CD4-positive, CD25-positive, alpha-beta regulatory T cell (primary cell): ENCODE measurements at regions not wholly inside any gene's neighbourhood (a gene's known extent, or its start where the extent isn't known, plus 50 kb on each side); places are given as distances from the start of the nearest gene placed in this dataset.

Experiments
- ATAC-seq, 2 donors: fragments of 150-1000 bp; cut with Tn5 transposase; one replicate each; pipeline ENCODE4 v1.10.0; 2021; ENCODE audit warnings: low read depth in 2 of 2, moderate number of reproducible peaks in 2 of 2, moderate library complexity in 1 of 2
- DNase-seq, 3 donors: peaks; one replicate each; pipeline versions ENCODE4 v3.0.0 to v3.0.0-alpha.2; 2012 to 2022; ENCODE audit warnings: mixed read lengths in 1 of 3
- H3K27ac ChIP-seq: one replicate; pipeline ENCODE4 v1.7.0; 2013; ENCODE audit warnings: mild to moderate bottlenecking, low read length; ENCODE audit not compliant: insufficient read depth, poor library complexity, severe bottlenecking
- H3K27me3 ChIP-seq: one replicate; pipeline ENCODE4 v1.7.0; 2013; ENCODE audit warnings: low read length; ENCODE audit not compliant: control insufficient read depth, insufficient read depth
- H3K36me3 ChIP-seq: one replicate; pipeline ENCODE4 v1.7.0; 2013; ENCODE audit warnings: mild to moderate bottlenecking, low read length, moderate library complexity; ENCODE audit not compliant: control insufficient read depth, insufficient read depth
- H3K4me1 ChIP-seq: 2 replicates; pipeline ENCODE4 v1.7.0; 2013; ENCODE audit warnings: mild to moderate bottlenecking, low read length; ENCODE audit not compliant: insufficient read depth, control insufficient read depth, poor library complexity, severe bottlenecking
- H3K4me3 ChIP-seq: one replicate; pipeline ENCODE4 v1.7.0; 2013; ENCODE audit warnings: low read depth, mild to moderate bottlenecking, low read length, moderate library complexity
- H3K9me3 ChIP-seq, 2 experiments: 1 replicate in 1 of 2; 2 replicates in 1 of 2; pipeline ENCODE4 v1.7.0; 2013; ENCODE audit warnings: low read length in 2 of 2, mild to moderate bottlenecking in 1 of 2, moderate library complexity in 1 of 2; ENCODE audit not compliant: control insufficient read depth in 2 of 2
- H3K27ac Mint-ChIP-seq, 3 donors: one replicate each; pipeline ENCODE4 v1.8.0; 2020 to 2022; ENCODE audit warnings: mild to moderate bottlenecking in 3 of 3, mixed read lengths in 3 of 3, moderate library complexity in 2 of 3
- H3K27me3 Mint-ChIP-seq: one replicate; pipeline ENCODE4 v1.8.0; 2022; ENCODE audit warnings: mild to moderate bottlenecking, mixed read lengths
- H3K36me3 Mint-ChIP-seq: one replicate; pipeline ENCODE4 v1.8.0; 2020; ENCODE audit warnings: mixed read lengths
- H3K4me1 Mint-ChIP-seq, 4 donors: one replicate each; pipeline ENCODE4 v1.8.0; 2020 to 2022; ENCODE audit warnings: mixed read lengths in 4 of 4, mild to moderate bottlenecking in 1 of 4
- H3K4me3 Mint-ChIP-seq, 4 donors: one replicate each; pipeline ENCODE4 v1.8.0; 2020 to 2022; ENCODE audit warnings: mild to moderate bottlenecking in 4 of 4, mixed read lengths in 4 of 4, moderate library complexity in 3 of 4
- H3K9me3 Mint-ChIP-seq, 7 donors: one replicate each; pipeline ENCODE4 v1.8.0; 2020 to 2022; ENCODE audit warnings: mixed read lengths in 7 of 7, mild to moderate bottlenecking in 3 of 7, moderate library complexity in 2 of 7

- H3K36me3 ChIP-seq, result no peaks in the 10 kb centered on the region
- no peak overlapping the region for H3K4me3 ChIP-seq
- ATAC-seq, result no peak
- H3K27me3 Mint-ChIP-seq, result peaks cover 10% of the 10 kb centered on the region
- no peaks in the 10 kb centered on the region for H3K4me1 ChIP-seq
- H3K9me3 ChIP-seq, result no peaks in the 10 kb centered on the region
- no peak overlapping the region for H3K4me3 Mint-ChIP-seq
- no peaks in the 10 kb centered on the region for H3K9me3 Mint-ChIP-seq
- no peak for DNase-seq
- no peaks in the 10 kb centered on the region for H3K36me3 Mint-ChIP-seq
- H3K4me1 Mint-ChIP-seq, result no peaks in the 10 kb centered on the region
- no peak overlapping the region for H3K27ac ChIP-seq
- peaks cover 4% of the 10 kb centered on the region for H3K27me3 ChIP-seq
- H3K27ac Mint-ChIP-seq, result no peak overlapping the region
Measured at GRCh38 chr1:229888561-229889001, 178.5 kb upstream of the GALNT2 start.

- Histone ChIP-seq H3K27me3 (peaks cover 4% of the 10 kb centered on the region), H3K36me3 (no peaks in the 10 kb centered on the region), H3K4me1 (no peaks in the 10 kb centered on the region), H3K27ac (no peak overlapping the region), H3K9me3 (no peaks in the 10 kb centered on the region), H3K4me3 (no peak overlapping the region)
- Mint-ChIP-seq H3K9me3 (no peaks in the 10 kb centered on the region), H3K36me3 (no peaks in the 10 kb centered on the region), H3K4me1 (no peaks in the 10 kb centered on the region), H3K4me3 (no peak overlapping the region), H3K27me3 (peaks cover 10% of the 10 kb centered on the region), H3K27ac (no peak overlapping the region)
- no peak for ATAC-seq
- DNase-seq, result no peak
Measured at GRCh38 chr1:229889031-229889517, 178.0 kb upstream of the GALNT2 start.

GRCh38 chr1:229891227-229891626 is 175.8 kb upstream of the GALNT2 start:
- H3K4me3 ChIP-seq, result no peak overlapping the region
- ATAC-seq (no peak), DNase-seq (no peak)
- H3K27me3 ChIP-seq, result peaks cover 6% of the 10 kb centered on the region
- H3K9me3 ChIP-seq, result no peaks in the 10 kb centered on the region
- Mint-ChIP-seq H3K27ac (no peak overlapping the region), H3K27me3 (peaks cover 10% of the 10 kb centered on the region), H3K4me1 (no peaks in the 10 kb centered on the region), H3K4me3 (no peak overlapping the region), H3K9me3 (peaks cover 0 to 1% (median 0%) of the 10 kb centered on the region in 7 donors), H3K36me3 (no peaks in the 10 kb centered on the region)
- no peaks in the 10 kb centered on the region for H3K36me3 ChIP-seq
- no peaks in the 10 kb centered on the region for H3K4me1 ChIP-seq
- no peak overlapping the region for H3K27ac ChIP-seq

- Mint-ChIP-seq H3K36me3 (no peaks in the 10 kb centered on the region), H3K27me3 (peaks cover 19% of the 10 kb centered on the region), H3K9me3 (peaks cover 0 to 1% (median 0%) of the 10 kb centered on the region in 7 donors), H3K27ac (no peak overlapping the region), H3K4me3 (no peak overlapping the region), H3K4me1 (no peaks in the 10 kb centered on the region)
- peaks cover 6% of the 10 kb centered on the region for H3K27me3 ChIP-seq
- ATAC-seq, result no peak
- no peak for DNase-seq
- no peaks in the 10 kb centered on the region for H3K9me3 ChIP-seq
- H3K4me3 ChIP-seq, result no peak overlapping the region
- no peaks in the 10 kb centered on the region for H3K4me1 ChIP-seq
- no peak overlapping the region for H3K27ac ChIP-seq
- no peaks in the 10 kb centered on the region for H3K36me3 ChIP-seq
Measured at GRCh38 chr1:229892515-229893117, 174.4 kb upstream of the GALNT2 start.

GRCh38 chr1:229893762-229894444 is 173.1 kb upstream of the GALNT2 start:
- ATAC-seq, result no peak
- no peaks in the 10 kb centered on the region for H3K36me3 ChIP-seq
- Mint-ChIP-seq H3K4me3 (no peak overlapping the region), H3K27ac (no peak overlapping the region), H3K36me3 (no peaks in the 10 kb centered on the region), H3K27me3 (peaks cover 22% of the 10 kb centered on the region), H3K4me1 (no peaks in the 10 kb centered on the region), H3K9me3 (peaks cover 0 to 2% (median 0%) of the 10 kb centered on the region in 7 donors)
- H3K27ac ChIP-seq, result no peak overlapping the region
- DNase-seq, result no peak
- H3K4me1 ChIP-seq, result no peaks in the 10 kb centered on the region
- H3K4me3 ChIP-seq, result no peak overlapping the region
- H3K27me3 ChIP-seq, result peaks cover 9% of the 10 kb centered on the region
- no peaks in the 10 kb centered on the region for H3K9me3 ChIP-seq

- Histone ChIP-seq H3K9me3 (no peaks in the 10 kb centered on the region), H3K36me3 (no peaks in the 10 kb centered on the region), H3K27me3 (peaks cover 9% of the 10 kb centered on the region), H3K27ac (no peak overlapping the region), H3K4me1 (no peaks in the 10 kb centered on the region), H3K4me3 (no peak overlapping the region)
- H3K27ac Mint-ChIP-seq, result peak overlapping the region in 1 of 3 donors; percentile 53
- DNase-seq, result no peak
- peaks cover 0 to 2% (median 0%) of the 10 kb centered on the region in 7 donors for H3K9me3 Mint-ChIP-seq
- no peak for ATAC-seq
- no peak overlapping the region for H3K4me3 Mint-ChIP-seq
- no peaks in the 10 kb centered on the region for H3K4me1 Mint-ChIP-seq
- H3K27me3 Mint-ChIP-seq, result peaks cover 23% of the 10 kb centered on the region
- no peaks in the 10 kb centered on the region for H3K36me3 Mint-ChIP-seq
Measured at GRCh38 chr1:229894532-229894931, 172.5 kb upstream of the GALNT2 start.

- peaks cover 0 to 4% (median 0%) of the 10 kb centered on the region in 7 donors for H3K9me3 Mint-ChIP-seq
- H3K4me1 Mint-ChIP-seq, result no peaks in the 10 kb centered on the region
Measured at GRCh38 chr1:229895605-229896004, 171.4 kb upstream of the GALNT2 start.

GRCh38 chr1:229896306-229896705 is 170.7 kb upstream of the GALNT2 start:
- Mint-ChIP-seq H3K9me3 (peaks cover 0 to 4% (median 1%) of the 10 kb centered on the region in 7 donors), H3K27ac (no peak overlapping the region), H3K4me3 (no peak overlapping the region), H3K27me3 (peaks cover 23% of the 10 kb centered on the region), H3K4me1 (no peaks in the 10 kb centered on the region), H3K36me3 (no peaks in the 10 kb centered on the region)
- Histone ChIP-seq H3K9me3 (no peaks in the 10 kb centered on the region), H3K36me3 (no peaks in the 10 kb centered on the region), H3K4me1 (no peaks in the 10 kb centered on the region), H3K4me3 (no peak overlapping the region), H3K27ac (no peak overlapping the region), H3K27me3 (peaks cover 11% of the 10 kb centered on the region)
- no peak for DNase-seq
- no peak for ATAC-seq

More at GRCh38 chr1:229895605-229896004, 171.4 kb upstream of the GALNT2 start:
- H3K27me3 Mint-ChIP-seq, result peaks cover 23% of the 10 kb centered on the region
- H3K36me3 ChIP-seq, result no peaks in the 10 kb centered on the region
- H3K4me3 Mint-ChIP-seq, result no peak overlapping the region
- H3K9me3 ChIP-seq, result no peaks in the 10 kb centered on the region
- no peak for ATAC-seq
- no peaks in the 10 kb centered on the region for H3K4me1 ChIP-seq
- H3K36me3 Mint-ChIP-seq, result no peaks in the 10 kb centered on the region
- H3K27me3 ChIP-seq, result peaks cover 9% of the 10 kb centered on the region
- no peak for DNase-seq
- H3K4me3 ChIP-seq, result no peak overlapping the region
- no peak overlapping the region for H3K27ac ChIP-seq
- H3K27ac Mint-ChIP-seq, result no peak overlapping the region
